NCI-H2227 (cell line): ENCODE measurements at regions not wholly inside any gene's neighbourhood (a gene's known extent, or its start where the extent isn't known, plus 50 kb on each side); places are given as distances from the start of the nearest gene placed in this dataset.

Experiments
- DNase-seq: peaks from one replicate; lab custom pipeline; 2025; ENCODE audit not compliant: unreplicated experiment; lab: John Stamatoyannopoulos, UW

DNA sequence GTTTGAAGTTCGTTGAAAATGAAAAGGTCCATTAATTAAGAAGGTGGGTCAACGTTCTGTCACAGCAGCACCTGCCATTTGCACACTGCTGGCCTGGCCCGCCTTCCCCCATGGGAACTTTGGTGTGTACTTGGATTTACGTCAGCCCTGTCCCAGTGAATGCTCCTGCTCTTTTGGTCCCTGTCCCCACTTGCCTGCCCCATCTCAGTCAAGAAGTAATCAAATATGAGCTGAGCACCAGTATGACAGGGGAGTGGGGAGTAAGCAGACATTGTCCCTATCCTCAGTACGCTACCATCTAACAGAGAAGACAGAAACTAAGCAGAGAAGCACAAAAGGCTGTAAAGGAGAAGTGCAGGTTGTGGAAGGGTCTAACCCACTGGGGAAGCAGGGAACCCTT, 65.1 kb downstream of the SLC4A3 start:
- no peak for DNase-seq

DNA sequence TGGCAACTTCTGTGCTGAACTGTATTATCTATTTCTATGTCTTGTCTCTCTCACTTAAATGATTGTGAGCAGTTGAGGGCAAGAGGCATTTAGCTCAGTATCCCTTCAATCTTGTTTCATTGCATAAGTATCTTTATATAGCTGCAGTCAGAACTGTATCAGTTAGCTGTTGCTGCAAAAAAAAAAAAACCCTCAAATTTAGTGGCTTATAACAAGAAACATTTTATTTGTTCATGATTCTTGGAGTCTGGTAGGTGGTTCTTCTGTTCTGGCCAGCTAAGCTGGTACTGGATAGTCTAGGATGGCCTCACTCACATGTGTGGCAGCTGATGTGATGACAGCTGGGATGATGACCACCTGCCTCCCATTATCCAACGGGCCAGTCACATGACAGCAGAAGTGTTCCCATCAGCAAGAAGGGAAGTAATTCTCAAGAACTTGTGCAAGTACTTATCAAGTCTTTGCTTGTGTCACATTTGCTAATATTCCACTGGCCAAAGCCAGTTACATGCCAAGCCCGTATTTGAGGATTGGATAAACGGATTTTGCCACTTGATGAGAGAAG, 67.8 kb downstream of the SLC4A3 start:
- DNase-seq: no peak

DNA sequence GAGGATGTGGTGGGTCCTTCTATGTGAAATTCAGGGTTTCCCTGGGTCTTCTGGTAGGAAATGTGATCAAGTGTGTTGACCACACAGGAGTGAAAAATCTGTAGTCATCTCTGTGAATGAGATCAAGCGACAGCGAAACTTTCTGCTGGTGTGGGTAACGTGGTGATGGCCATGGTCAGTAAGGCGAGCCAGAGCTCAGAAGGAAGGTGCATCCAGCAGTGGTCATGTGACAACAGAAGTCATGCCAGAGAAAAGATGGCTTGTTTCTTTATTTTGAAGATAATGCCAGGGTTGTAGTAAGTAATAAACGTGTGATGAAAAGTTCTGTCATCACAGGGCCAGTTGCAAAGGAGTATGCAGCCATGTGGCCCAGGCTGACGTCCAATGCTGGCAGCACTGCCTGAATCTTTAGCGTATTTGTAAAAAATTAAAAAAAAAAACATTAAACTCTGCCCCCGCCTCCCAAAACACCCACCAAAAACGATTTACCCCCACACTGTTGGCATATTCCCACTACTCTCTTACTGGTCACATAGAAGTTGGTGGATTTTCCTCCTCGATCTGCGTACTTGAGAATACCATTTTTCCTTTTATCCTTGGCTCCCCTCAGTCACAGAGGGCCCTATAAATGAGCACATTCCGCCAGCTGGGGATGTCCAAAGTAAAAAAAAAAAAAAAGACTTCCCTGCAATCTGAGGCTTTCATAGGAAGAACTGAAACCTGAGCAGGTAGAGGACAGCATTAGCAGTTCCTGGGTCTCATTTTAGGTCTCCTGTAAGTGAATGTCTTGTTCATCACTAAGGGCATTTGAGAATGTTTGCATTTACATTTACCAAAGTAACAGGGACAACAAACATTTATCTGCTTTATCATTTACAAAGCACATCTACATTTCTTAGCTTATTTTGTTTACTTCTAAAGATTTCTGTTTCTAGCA, 70.6 kb downstream of the SLC4A3 start:
- DNase-seq: no peak

DNA sequence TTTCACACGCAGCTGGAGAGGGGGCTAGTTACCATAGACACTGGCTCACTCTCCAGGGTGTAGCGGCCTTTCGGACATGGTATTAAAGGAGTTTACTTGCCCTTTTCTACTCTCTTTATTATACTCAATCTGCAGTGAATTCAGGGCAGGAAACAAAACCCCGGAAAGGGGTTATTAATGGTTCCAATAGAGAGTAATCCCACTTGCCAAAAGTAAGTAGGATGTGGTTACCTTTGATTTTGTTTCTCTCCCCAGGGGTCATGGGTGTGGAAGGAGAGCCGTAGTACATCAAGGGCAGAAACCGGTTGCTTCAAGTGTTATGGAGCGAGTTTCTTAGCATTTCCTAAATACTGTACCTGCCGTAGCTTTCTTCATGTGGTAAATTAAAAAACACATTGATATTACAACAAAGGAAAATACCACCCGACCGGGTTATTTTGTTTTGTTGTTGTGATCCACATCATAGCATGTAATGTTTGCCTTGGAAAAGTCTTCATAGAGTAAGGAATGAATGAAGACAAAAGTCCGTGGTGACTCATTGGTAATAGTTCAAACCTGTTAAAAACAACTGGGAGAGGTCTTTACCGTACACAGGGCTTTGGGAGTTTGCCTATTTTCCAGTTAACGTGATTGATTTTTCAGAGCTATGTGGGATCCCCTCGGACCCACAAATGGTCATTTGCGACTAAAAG, 71.5 kb downstream of the SLC4A3 start:
- DNase-seq: no peak

DNA sequence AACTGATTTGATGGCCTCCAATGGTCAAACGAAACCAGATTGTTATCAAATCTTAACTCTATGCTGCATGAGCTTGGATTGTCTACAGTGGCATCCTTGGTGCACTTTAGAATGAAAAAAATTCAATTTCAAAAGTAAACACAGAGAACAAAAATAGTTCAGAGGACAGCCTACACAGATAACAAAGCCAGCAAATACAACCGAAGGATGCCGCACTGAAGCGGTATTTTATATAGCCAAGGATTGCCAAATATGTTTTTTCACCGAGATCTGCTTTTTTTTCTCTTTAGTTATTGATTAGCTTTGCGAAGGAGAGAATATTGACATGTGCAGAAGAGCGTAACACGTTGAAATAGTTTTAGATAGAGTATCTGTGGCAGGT, 72.0 kb downstream of the SLC4A3 start:
- no peak for DNase-seq

DNA sequence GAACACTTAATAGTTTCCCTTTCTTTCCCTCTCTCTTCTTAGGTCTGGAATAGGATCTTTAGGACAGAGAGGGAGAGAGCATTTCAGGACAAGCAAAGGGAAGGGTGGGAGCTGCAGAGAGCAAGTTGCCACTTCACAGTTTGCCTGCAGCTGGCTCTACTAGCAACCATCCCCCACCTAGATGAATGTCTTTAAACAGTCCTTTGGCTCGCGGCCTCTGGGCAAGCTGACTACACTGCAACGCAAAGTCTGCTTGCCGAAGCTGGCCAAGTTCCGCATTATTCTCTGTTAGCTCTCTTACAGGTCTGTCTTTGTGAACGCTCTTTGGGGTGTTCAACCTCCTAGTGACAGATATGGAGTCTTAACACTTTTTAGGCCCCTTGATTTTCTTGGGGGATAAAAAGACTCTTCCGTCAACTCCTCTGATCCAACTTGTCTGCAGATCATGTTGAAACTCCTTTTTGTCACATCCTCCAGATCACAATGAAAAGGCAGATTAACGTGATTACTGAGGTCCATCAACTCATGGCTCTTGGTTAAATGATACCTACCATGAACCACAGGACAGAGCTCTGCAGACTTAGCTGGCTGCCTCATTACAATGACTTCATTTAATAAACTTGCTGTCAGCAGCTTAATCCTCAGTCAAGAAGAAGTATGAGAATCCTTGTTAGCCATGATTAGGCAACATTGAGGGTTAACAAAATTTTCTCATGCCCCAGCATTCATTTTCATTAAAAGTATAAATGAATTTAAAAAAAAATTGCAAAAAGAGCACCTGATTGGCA, 74.6 kb downstream of the SLC4A3 start:
- DNase-seq: no peak

DNA sequence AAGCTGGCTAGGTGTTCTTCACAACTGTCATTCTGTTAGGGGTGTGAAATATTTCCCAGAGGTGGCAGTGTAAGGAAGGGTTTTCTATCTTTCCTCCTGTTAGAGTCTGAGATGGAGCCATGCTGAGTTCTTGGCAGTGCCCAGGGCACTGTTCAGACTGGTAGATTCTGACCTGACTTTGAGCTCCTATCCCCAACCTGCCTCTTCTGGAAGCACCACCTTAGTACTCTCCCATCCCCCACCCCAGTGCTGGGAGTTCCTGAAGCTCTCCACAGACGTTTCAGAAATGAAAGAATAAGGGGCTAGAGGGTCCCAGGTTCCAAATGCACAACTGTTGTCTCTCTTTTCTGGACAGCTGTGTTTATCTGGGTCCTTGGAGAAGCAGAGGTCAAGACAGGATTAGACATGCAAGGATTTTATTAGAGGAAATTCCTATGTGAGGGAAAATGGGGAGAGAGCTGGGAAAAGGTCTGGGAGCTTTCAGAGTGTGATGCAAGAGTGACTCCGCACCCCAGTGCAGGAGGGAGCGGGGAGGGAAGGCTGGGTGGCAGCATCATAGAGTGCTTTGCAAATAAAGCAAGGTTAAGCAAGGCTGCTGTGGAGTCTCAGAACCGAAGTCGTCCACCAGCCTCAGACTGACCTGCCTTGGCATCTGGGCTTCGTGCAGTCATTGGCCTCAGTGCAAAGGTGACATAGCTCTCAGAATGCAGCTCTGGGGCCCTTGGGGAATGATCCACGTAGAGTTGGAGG, 75.5 kb downstream of the SLC4A3 start:
- no peak for DNase-seq

DNA sequence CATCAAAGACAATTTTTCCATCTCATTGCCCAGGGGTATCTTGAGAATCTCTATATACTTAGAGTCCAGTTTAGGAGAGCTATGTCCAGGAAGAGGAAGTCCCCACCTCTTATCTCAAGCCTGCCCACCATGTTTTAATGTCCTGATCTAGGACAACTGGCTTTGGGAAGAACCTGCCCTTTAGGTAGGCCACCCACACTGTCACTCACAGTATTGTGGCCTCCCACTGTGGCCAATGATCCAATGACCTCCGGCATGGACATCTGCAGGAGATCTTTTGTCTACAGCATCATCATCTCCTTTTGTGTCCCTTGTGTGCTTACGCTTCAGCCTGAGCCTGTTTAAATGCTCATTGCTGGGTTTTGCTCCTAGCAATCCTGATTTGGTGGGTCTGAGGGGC, 77.4 kb downstream of the SLC4A3 start:
- DNase-seq: no peak

DNA sequence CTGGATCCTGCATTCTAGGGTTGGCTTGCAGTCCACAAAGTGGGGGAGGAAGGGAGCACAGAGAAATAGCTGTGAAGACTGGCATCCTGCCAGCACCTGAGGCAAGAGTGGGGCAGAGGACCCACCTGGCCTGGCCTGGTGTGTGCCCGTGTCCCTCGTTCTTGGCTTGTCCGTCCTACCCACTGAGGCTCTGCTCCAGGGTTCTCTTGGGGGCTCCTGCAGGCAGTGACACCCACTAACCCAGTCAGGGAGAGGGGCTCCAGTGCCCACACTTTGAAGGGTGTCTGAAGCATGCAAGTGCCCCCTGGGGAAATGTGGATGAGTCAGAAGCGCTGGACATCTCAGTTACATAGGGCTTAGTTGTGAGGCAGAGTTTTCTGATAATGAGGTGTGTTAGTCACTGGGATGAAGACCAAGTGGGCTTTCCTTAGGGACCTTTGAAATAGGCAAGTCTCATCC, 79.4 kb downstream of the SLC4A3 start:
- DNase-seq: no peak

DNA sequence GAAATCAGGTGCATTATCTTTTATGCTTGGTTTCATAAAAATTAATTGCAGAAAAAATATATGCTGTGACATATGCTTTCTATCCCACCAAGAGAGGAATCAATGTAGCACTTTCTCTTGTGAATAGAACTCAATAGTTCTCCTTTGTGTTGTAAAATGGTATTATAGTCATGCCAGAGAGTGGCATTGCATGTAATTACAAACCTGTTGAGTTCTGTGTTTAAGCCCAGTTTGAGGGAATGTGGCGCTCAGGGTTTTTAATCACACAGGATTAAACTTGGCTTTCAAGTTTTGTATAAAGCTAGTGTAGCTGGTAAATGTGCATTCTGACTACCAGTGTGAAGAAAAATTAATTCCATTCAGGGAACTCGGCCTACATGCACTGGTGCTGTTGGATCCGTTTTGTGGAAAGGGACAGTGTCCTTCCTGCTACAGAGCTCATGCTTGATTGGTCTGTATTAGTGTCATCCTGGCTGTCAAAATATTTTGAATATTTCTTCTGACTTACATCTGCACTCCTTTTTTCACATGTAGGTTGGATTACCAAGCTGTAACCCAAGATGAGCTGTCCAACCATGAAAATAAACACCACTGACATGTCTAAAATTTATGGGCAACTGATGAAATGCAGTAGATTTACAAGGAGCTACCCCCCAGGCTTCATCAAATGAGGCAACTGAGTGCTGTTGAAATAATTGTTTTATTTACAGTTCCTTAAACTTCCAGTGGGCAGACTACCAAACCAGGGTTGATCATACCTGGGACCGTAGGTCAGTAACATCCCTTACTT, 80.3 kb downstream of the SLC4A3 start:
- DNase-seq: no peak

DNA sequence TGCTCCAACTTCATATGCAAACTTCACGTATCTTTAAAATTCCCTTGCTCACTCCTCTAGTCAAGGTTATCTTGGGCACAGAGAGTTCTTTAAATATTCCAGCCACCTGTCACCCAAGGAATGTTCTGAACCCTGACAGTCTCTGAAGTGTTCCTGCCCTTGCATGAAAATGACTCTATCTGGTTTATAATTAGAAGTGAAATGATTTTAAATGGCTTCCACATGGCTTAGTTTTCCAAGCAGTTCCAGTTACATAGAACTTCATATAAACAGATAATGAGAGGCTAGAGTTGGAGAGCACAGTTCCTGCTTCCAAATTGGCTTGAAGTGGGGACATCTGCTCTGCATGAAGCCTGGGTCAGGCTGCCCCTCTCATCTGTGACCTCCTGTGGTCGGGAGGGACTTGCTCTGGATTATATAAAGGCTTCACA, 81.9 kb downstream of the SLC4A3 start:
- peak; percentile 11 for DNase-seq

DNA sequence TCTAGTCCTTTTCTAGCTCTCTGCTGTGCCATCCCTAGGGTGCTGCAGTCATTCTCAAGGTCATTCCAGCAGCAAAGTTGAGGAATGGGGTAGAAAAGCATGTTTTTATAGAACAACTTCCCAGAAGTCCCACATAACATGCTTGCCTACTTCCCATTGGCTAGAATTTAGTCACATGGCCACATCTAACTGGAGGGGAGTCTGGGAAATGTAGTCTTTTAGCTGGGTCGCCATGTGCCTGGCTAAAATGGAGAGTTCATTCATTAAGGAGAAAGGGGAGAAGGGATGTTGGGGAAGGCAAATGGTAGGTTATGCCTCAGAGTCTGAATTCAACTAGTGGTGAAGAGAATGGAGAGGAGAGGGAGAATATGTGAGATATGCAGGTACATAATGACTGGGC, 85.7 kb downstream of the SLC4A3 start:
- peak; percentile 19 for DNase-seq

DNA sequence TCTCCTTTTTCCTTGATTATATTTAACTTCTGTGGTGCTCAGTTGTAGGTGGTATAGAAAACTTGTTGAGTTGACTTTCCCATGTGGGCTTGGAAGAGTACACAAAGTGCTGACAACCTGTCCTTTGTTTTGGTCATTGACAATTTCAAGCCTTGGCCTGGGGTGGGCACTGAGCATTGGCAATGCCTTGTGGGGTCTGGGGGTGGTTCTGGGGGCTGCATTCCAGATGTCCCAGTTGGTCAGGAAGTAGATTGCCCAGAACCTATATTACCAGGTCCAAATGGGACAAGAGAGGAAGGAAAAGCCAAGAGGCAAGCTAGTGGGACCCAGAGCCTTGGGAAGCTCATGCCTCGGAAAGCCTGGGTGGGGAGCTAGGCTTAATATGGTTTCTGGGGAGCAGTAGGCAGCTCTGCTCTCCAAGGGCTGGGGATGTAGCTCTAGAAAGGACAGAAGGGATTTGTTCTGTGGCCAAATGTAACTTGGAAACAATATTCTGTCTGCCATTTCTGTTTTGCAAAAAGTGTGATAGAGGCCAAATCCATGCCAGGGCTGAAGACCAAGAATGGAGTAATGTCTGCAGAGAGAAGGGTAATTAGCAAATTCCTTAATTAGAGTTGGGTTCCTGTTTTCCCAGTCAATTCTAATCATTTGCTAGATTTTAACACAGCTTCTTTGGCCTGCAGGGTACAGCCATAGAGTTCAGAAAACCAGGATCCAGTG, 87.4 kb downstream of the SLC4A3 start:
- no peak for DNase-seq

DNA sequence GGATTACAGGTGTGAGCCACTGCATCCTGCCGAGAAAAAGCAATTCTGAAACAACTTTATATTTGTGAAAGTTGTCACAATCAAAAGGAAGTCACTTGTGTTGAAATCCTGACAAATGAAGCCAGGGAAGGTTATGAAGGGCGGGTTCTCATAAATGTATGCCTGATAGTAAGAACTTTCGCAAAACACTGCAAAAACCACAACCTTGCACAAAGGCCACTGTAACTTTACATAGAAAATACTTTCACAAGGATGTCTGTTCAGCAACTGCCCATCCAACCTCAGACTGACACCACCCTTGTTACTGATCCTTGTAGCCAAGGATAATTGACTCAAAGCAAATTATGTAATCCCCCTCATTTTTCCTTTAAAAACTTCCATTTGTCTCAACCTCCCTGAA, 90.6 kb downstream of the SLC4A3 start:
- DNase-seq: no peak

DNA sequence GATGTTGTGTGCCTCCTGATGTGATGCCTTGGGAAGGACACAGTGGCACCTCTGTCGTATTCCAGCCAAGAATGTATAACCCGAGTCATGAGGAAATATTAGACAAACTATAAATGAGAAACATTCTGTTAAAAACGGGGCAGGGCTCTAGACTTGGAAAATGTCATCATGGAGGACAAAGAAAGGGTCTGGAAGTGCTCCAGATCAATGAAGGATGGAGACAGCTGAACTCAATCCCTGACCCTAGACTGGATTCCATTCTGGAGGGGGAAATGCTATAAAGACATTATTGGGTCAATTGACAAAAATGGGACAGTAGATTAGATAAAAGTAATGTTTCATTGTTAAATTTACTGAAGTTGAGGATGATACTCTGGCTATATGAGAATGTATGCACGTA, 92.1 kb downstream of the SLC4A3 start:
- no peak for DNase-seq

DNA sequence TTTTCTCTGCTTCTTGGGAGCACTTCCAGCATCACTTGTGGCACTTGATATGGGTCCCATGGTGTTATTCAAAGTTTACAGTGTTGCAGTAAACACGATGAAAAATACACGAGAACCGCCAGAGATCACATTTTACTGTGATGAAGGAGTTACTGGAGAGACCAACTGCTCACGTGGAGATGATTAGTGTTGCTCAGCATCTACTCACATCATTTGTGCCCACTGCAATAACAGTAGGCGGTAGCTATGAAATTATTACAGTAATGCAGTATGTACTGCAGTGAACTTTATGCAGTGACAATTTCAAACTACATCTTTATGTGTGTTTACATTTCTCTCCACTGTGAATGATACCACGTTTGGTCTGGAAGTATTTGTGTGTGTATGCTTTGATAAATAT, 93.5 kb downstream of the SLC4A3 start:
- DNase-seq: no peak

DNA sequence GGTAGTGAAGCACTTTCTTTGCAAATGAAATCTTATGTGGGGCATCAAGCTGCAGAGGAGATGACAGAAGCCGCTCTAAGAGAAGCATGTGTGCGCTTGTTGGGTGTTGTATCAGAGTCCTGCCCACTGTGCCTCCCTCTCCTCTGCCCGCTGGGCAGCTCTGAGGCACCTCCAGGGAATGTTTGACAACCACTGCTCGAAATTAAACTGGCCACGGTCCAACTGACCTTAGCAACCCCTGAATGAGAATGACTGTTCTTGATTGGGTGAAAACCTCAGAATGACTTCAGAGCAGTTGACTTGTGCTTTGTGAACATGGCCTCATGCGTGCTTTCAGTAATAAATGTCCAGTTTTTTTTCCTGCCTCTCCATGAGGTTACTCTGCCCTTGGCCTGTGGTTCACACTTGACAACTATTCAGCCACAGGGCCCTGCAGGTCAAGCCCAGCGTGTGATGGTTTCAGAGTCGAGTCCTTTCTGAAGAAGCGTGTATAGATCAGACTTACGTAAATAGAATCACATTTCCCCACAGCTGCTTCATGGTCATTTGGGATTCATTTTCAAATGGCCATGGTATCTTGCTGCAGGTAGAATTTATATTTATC, 94.9 kb downstream of the SLC4A3 start:
- no peak for DNase-seq

DNA sequence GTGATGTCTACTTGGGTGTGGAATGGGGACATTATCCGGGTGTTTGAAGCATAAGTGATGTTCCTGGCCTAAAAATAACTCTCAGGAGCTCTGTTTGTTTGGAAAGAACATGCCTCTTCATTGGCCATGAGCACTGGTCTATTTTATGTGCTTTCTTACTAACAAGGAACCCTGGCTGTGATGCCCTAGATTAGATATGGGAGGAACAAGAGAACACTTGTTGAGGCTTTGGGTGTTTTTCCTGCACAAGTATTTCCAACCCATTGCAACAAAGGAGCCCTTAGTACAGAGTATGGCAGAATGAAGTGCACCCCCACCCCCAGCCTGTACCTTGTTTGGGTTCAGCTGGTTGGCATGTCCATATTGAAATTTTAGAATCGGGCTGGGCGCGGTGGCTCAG, 95.9 kb downstream of the SLC4A3 start:
- DNase-seq: no peak

DNA sequence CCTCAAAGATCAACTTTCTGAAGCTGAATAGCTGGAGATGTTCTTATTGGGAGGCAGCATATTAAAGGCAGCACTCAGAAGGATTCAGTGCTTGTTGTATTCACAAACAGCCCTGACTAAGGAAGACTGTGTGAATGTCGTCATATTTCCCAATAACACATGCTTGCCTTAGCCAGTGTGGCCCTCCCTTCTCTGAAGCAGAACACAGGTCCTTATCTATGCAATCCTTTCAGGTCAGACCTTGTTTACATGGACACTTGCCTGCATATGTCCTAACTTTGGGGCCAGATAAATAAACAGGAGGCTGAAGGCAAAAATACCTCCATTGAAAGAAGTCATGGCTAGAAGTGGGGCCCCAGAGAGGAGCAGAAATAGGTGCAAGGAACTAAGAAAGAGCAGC, 97.2 kb downstream of the SLC4A3 start:
- no peak for DNase-seq
